Coronary artery (tissue), 2 donors: ENCODE measurements at regions not wholly inside any gene's neighbourhood (a gene's known extent, or its start where the extent isn't known, plus 50 kb on each side); places are given as distances from the start of the nearest gene placed in this dataset.

Experiments used
- DNase-seq: peaks from one replicate; pipeline ENCODE4 v3.0.0-alpha.2; 2017; ENCODE audit warnings: low spot score
- H3K27ac ChIP-seq, 2 donors: fragments of 200-600 bp; sonication (generic); one replicate each; pipeline ENCODE4 v1.5.1; 2016 to 2019
- H3K4me3 ChIP-seq: fragments of 200-600 bp; sonication (generic); 2 replicates; pipeline ENCODE4 v1.5.1; 2016; ENCODE audit warnings: mild to moderate bottlenecking, moderate library complexity
- TF ChIP-seq, protein P1 (sequence below): fragments of 200-600 bp; sonication (generic); IDR thresholded peaks from one replicate; pipeline ENCODE4 v1.5.1; 2019; ENCODE audit warnings: antibody characterized with exemption

DNA sequence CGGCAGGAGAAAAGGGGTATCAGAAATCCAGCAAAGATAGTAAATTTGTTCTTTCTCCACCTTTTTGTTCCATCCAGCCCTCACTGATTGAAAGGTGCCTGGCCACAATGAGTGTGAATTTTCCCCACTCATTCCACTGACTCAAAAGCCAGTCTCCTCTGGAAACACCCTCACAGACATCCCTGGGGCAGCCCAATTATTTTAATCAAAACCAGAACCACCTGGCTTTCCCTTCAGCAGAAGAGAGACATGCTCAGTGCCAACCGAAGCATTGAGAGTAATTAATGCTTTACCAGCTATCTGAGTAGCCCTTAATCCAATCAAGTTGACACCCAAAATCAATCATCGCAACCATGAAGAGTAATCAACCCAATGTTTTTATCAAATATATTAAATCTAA lies 1129.6 kb upstream of the GBE1 start:
- TF ChIP-seq, protein P1, sequence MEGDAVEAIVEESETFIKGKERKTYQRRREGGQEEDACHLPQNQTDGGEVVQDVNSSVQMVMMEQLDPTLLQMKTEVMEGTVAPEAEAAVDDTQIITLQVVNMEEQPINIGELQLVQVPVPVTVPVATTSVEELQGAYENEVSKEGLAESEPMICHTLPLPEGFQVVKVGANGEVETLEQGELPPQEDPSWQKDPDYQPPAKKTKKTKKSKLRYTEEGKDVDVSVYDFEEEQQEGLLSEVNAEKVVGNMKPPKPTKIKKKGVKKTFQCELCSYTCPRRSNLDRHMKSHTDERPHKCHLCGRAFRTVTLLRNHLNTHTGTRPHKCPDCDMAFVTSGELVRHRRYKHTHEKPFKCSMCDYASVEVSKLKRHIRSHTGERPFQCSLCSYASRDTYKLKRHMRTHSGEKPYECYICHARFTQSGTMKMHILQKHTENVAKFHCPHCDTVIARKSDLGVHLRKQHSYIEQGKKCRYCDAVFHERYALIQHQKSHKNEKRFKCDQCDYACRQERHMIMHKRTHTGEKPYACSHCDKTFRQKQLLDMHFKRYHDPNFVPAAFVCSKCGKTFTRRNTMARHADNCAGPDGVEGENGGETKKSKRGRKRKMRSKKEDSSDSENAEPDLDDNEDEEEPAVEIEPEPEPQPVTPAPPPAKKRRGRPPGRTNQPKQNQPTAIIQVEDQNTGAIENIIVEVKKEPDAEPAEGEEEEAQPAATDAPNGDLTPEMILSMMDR = no peak
- H3K4me3 ChIP-seq = no peak overlapping the region
- H3K27ac ChIP-seq = no peak overlapping the region
- DNase-seq = no peak

DNA sequence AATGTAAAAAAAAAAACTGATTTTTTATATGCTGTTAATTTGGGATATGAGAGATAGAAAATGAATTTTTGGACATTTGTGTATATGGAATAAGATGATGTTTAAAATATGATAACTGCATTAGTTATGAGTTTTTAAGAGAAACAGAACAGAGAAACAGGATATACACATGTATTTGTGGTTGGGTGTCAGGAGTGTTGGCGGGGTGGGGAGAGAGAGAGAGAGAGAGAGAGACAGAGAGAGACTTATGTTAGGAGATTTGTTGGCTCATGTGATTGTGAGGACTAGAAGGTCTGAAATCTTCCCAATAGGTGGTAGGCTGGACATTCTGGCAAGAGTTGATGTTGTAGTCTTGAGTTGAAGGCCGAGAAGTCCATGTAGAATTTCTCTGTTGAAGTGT lies 1121.6 kb upstream of the GBE1 start:
- TF ChIP-seq, protein P1 = no peak
- Histone ChIP-seq H3K4me3 (no peak overlapping the region), H3K27ac (no peak overlapping the region)
- DNase-seq = no peak

DNA sequence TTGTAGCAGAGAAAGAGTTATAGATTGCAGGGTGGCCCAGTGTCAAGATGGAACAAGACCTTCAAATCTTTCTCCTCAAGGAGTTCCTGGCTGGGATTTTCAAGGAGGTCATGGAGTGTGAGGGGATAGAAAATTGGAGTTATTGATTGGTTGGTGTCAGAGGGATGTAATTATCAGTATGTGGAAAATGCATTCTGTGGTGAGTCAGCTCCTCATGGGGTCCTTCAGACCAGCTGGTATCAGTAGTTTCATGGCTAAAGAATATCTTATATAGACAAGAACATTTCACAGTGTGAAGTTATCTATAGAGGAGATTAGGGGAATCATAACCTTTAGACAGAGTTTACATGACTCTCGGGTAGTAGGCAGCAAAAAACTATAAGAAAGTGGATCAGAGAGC lies 1114.0 kb upstream of the GBE1 start:
- DNase-seq = no peak
- H3K4me3 ChIP-seq = no peak overlapping the region
- no peak overlapping the region for H3K27ac ChIP-seq
- TF ChIP-seq, protein P1 = no peak

DNA sequence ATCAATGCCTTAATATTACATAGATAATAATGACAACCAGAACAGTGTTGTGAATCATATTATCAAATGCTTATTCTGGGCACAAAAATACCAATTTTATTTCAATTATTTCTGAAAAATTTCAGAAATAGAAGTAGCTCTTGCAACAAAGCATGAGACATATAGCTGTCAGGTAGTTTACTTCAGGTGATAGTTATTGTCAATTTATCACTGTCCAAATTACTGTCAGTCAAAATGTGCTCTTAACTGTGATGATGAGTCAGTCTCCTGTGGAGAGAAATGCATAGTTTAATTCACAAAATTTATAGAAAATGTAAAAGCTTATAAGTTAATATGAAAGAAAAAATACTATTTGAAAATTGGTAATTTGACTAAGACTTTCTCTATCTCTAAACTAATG lies 1078.4 kb upstream of the GBE1 start:
- TF ChIP-seq, protein P1 = no peak
- H3K4me3 ChIP-seq = no peak overlapping the region
- H3K27ac ChIP-seq = no peak overlapping the region
- no peak for DNase-seq

DNA sequence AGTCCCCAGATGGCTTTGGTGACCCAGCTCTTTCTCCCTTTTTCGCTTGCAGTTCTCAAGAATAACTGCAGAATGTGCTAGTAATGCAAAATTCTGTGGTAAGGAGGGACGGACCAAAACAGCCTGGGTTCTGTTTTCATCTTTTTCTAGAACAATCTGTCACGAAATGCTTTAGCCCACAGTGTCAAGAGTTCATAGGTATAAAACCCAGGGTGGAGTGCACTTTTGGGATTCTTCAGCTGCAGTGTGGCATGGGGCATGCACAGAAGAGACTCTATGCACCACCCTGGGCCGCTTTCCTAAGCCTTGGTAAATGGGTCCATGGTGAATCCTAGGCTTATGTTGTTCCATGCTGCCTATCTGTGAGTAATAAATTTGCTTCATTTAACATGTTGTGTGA lies 1072.7 kb upstream of the GBE1 start:
- no peak overlapping the region for H3K27ac ChIP-seq
- DNase-seq = no peak
- TF ChIP-seq, protein P1 = no peak
- no peak overlapping the region for H3K4me3 ChIP-seq

DNA sequence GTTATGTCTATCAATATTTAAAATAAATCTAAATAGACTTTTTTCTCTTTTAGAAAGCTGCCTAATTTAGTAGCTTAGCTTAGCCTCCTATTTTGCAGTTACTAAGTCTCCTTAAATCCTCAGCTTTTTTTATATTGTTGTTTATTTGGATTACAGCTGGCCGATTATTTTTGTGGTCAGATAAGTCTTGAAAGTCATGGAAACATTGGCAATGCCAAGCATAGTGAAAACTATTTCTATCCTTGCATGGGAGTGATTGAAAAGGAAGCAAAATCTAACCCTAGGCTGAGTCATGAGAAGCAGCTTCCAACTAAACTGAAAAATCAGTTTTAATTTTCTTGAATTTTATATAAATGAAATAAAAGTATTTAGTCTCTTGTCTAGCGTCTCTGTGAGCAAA lies 1063.0 kb upstream of the GBE1 start:
- H3K27ac ChIP-seq = no peak overlapping the region
- DNase-seq = no peak
- TF ChIP-seq, protein P1 = no peak
- H3K4me3 ChIP-seq = no peak overlapping the region

DNA sequence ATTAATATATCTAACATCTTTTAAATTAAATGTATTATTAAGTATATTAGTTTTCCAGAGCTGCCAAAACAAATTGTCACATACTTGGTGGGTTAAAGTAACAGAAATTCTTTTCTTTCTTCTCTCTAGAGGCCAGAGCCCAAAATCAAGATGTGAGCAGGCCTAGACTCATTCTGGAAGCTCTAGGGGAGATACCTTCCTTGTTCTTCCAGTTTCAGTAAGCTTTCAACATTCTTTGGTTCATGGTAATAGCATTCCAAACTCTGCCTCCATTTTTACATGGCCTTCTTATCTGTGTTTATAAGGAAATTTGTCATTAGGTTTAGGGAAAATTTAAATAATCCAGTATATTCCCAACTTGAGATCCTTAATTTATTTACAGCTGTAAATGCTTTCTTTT lies 1054.6 kb upstream of the GBE1 start:
- Histone ChIP-seq H3K27ac (no peak overlapping the region), H3K4me3 (no peak overlapping the region)
- DNase-seq = no peak
- TF ChIP-seq, protein P1 = no peak
